SIG-M5 treated with dmso at 0.1 percent for 504 hours (cell line): ENCODE measurements at regions not wholly inside any gene's neighbourhood (a gene's known extent, or its start where the extent isn't known, plus 50 kb on each side); places are given as distances from the start of the nearest gene placed in this dataset.
A peak's percentile ranks its signal among the peaks of the same experiment; 100 is the strongest.
"Not testable (repeated sequence)": the region's sequence is repeated elsewhere in the genome, so short reads cannot be mapped to it uniquely, and the experiment has no call there.

Experiments used
- DNase-seq: peaks from one replicate; lab custom pipeline; 2025; ENCODE audit not compliant: unreplicated experiment; lab: John Stamatoyannopoulos, UW

DNA sequence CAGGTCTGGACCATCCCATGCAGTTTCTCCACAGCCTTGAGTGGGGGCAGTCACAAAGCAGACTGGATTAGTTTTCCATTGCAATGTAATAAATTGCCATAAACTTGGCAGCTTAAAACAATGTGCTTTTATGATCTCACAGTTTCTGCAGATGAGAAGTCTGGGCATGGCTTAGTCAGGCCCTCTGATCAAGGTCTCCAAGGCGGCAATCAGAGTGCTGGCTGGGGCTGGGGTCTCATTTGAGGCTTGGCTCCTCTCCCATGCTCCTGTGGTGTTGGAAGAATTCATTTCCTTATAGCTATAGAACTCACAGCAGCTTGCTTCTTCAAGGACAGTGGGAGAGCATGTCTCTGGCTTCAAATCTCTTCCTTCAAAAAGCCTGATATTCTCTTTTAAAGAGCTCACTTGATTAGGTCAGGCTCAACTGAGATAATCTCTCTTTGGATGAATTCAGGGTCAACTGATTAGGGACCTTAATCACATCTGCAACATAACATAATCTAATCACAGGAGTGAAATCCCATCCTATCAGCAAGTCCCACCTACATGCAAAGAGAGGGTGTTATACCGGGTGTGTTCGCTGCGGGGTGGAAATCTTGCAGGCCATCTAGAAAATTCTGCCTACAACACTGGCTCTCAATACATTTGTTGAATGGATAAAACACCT lies 77.4 kb upstream of the SULF2 start:
- no peak for DNase-seq

DNA sequence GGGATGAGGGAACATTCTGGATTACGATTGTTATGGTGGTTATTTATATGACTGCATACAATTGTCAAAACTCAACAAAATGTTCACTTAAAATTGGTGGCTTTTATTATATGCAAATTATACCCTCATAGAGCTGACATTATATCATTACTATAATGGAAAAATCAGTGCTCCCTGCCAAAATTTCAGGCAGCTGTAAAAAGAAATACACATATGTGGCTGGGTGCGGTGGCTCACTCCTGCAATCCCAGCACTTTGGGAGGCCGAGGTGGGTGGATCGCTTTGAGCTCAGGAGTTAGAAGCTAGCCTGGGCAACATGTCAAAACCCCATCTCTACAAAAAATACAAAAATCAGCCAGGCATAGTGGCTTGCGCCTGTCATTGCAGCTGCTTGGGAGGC lies 75.8 kb upstream of the SULF2 start:
- no peak for DNase-seq

DNA sequence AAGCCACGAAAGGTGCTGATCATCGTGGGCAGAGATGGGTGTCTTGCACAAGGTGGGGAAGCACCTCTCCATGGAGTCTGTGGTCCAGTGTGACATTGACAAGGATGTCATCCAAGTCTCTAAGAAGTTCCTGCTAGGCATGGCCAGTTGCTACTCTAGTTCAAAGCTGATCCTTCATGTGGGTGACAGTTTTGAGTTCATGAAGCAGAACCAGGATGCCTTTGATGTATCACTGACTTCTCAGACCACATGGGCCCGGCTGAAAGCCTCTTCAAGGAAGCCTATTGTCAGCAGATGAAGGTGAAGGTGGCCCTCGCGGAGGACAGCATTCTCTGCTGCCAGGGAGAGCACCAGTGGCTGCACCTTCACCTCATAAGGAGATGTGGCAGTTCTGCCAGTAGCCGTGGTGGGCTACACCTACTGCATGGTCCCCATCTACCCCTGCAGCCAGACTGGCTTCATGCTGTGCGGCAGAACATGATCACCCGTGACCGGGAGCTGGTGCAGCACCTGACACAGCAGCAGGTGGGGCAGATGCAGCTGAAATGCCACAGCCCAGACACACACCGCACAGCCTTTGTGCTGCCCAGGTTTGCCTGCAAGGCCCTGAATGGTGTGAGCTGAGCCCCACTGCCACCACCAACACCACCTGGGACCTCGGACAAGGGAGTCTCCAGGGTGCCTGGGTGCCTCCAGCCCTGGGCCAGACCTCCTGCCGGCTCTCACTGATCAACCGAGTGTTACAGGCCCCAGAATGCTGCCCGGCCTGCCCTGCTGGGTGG lies 75.0 kb upstream of the SULF2 start:
- no peak for DNase-seq

DNA sequence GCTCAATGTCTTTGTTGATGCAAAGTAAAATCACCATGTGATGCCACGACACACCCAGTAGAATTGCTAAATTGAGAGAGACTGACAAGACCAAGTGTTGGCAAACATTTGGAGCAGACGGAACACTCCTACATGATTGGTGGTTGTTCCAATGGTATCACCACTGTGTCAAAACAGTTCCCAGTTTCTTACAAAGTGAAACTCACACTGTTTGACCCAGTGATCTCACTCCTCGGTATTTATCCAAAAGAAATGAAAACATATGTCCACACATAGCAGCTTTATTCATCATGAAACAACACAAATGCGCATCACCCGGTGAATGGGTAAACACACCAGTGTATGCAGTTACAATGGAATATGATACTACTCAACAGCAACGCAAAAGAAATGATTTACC lies 74.0 kb upstream of the SULF2 start:
- no peak for DNase-seq

DNA sequence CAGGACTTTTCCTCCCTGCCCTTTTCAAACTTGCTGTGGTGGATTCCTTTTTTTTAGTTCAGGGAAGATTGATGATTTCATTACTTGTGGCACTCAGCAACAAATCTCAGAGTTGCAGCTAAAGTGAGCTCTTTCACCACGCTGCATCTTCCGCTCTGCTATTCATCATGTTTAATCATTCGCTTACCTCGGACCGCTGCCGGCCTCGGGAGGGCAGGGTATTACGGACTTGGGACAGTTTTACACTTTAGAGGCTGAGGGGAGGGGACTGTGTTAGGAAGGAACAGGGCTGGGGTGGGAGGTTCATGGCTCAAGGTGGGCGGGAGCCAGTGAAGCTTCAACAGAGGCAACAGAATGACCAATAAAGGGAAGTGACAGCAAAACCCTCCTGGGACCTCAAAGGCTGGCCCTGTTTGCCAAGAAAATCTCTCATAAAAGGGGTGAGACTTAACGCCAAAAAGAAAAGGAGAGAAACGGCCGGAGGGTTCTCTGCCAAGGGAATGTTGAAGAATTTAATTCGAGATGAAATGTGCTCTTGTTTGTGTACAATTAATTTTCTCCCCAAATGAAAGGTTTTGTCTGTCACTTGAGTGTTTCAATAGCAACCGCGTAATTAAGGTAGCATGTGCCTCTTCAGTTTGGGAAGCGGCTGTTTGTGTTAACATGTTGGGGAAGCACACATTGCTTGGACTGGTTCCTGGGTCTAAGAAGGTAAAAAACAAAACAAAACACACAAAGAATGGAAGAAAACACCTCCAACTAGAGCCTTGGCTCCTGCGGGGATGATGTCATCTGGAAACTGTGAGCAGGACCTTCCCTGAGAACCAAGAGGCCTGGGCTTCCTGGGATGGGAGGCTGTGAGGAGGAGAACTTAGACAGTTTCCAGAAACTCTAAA lies 72.5 kb upstream of the SULF2 start:
- no peak for DNase-seq

DNA sequence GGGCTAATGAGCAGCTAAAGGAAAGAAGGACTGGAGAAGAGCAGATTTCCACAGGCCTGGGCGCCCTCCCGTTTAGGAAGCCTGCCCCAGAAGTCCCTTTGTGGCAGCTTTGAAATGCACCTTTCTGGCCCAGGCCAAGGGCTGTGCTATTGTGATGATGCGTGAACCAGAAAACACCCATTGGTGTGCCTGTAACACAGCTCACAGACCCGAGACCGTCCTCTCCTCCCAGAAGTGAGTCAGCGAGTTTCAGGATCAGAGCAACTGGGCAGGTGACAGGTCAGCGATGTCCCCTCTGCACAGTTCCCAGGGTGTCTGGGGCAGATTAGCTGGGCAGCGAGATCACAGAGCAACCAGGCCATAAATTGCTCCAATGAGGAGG lies 71.9 kb upstream of the SULF2 start:
- DNase-seq: no peak

DNA sequence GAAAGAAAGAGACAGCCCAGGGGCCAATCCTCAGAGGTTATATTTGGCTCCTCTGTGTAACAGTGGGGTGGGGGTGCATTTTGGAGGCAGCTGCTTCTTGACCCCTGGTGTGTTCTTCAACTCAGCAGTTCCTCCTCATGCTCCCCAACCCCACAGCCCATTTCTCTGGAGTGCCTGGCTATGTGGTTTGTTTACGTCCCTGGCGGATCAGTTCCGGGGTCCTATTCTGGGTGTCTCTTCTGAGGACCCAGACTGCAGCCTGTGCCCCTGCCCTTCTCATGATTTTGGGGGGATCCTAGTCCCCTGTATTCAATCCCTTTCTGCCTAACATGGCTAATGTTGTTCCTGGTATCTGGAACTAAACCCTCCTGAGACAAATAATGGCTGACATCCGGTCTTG lies 70.5 kb upstream of the SULF2 start:
- DNase-seq: no peak

DNA sequence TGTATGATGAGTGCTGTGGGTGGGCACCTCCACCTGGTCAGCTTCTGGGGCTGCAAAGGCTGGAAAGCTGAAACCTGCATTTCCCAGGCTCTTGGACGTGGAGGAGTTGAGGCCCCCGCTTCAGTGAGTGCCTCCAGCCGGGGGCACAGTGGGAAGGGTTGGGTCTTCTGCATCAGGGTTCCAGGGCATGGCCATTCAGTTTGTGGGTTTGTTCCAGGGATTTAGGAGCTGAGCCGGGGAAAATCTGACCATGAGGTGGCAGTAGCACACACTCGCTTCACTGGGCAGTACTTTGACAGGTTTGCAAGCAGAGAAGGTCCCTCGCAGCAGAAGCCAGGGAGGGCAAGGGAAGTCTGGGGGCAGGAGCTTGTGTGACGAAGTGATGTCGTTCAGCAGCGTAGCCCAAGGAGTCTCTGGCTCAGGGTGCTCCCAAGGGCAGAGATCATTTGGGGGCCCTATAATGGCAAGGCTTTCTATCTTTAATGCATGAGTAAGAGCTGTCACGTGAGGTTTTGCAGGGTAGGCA lies 69.5 kb upstream of the SULF2 start:
- peak; percentile 72 for DNase-seq

DNA sequence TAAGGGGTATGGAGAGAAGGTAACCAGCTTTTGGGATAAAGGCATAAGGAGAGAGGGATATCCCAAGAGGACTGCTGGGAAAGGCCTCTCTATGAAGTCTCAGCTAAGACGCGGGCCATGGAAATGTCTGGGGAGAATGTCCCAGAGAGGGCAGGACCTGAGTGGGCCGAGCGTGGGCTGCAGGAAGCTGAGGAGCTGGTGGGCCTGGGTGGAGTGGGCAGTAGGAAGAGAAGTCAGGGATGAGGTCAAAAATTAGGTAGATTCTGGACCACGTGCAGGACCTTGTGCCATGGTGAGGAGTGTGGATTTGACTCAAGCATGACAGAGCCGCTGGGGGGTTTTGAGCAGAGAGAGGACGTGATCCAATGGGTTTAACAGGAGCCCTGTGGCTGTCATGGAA lies 66.5 kb upstream of the SULF2 start:
- no peak for DNase-seq

DNA sequence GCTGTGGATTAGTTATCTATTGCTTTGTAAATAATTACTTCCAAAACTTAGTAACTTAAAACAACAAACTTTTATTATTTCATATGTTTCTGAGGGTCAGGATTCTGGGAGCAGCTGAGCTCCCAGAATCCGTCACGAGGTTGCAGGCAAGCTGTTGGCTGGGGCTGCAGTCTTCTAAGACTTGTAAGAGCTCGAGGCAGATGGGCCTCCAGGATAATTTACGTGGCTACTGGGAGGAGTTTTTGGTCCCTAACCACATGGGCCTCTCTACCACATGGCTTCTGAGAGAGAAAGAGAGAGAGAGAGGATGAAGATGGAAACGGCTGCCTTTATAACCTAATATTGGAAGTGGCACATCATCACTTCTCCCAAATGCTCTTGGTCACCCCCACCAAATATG lies 64.9 kb upstream of the SULF2 start:
- no peak for DNase-seq

DNA sequence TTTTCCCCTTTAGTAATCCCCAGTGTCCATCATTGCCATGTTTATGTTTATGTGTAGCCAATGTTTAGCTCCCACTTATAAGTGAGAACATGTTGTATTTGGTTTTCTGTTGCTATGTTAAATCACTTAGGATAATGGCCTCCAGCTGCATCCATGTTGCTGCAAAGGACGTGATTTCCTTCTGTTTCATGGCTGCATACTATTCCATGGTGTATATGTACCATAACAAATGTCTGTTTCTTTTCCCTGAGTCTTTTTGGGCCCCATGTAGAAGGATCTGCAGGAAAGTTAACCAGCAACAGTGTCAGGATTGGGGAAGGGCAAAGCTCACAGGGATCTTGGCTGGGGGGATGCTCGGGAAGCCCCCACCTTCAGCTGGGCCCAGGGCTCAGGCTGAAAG lies 64.3 kb upstream of the SULF2 start:
- DNase-seq: no peak

DNA sequence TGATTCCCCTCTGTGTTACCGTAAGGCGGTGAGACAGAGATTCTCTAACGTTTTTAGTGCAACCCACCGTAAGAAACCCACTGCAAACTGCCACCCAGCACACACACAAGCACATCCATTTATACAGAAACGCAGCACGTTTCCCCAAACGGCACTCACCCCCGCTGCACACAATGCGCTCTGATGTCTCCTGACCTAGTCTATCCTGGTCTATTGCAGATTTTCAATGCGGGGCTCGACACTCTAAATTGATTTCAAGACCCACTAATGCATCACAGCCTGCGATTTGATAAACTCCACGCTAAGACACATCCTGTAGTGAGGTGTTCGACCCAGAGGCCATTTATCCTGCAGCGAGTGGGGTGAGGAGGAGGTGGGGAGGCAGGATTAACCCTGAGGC lies 63.7 kb upstream of the SULF2 start:
- DNase-seq: no peak

DNA sequence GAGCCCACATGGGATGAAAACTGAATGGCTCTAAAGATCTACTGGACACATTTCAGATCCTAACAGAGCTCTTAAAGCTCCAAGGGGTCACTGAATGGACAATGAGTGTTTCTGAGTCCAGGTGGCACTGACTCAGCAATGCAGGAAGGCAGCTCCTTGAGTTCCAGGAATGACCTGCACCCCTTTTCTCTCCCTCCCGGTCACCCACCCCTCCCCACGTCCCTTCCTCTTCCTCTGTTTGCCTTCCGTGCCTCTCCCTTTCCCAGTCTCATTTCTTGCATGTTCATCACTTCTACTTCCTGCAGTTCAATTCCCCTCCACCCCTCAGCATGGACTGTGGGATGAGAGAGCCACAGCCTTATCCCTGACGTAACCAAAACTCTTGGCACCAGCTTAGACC lies 63.3 kb upstream of the SULF2 start:
- not testable (repeated sequence) for DNase-seq

DNA sequence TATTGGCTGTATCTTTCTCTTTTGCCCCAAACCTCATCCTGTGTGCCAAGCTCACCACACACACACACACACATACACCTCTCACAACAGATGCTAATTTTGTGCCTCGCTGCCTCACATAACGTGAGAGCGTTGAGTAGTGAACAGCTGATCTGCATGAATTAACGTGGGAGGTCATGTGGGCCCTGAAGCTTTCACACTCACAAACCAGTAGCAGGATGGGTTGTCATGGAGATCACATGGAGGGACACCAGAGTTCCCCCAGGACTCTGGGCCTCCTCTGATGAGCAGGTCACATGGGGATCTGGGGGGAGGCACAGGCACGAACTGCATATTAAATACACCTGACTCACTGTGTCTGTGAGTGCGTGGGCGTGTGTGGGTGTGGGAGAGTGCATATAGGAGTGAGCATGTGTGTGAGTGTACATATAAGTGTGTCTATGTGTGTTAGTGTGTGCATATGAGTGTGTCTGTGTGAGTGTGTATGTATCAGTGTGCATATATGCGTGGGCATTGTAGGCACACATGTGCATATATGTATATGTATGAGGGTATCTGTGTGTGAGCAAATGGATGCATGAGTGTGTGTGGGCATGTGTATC lies 62.7 kb upstream of the SULF2 start:
- DNase-seq: no peak

DNA sequence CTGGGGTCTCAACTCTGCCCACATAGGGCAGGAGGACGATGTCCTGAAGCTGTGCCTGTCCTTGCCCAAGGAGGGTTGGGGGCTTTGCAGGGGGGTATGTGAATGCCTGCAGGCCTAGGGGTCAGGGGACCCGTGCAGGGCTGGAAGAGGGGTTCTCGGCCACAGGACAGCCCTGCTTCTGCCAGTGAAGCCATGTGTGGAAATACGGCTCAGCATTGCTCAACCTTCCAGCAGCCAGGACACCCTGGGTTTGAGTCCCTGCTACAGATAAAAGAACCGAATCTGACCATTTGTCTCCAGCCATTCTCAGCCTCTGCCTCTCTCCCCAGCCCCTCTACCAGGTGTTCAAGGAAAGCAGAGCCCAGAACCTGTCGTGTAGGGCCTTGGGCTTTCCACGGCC lies 61.9 kb upstream of the SULF2 start:
- not testable (repeated sequence) for DNase-seq

DNA sequence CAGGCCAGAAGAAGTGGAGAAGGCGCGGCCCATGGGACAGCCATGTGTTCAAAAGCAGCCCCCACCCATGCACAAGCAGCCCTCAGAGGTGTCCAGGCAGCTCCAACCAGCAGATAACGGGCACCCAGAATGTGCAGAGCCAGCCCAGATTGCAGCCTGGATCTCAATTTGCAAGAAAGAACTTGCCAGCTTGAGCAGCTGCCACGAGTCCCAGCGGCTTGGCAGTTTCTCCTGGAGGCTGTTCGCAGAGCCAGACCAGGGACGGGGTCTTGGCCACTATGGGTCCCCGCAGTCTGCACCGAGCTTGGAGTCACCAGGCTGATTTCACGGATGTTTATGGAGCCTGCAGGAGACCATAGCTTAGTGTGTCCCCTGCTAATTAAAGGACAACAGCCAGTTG lies 61.4 kb upstream of the SULF2 start:
- not testable (repeated sequence) for DNase-seq

DNA sequence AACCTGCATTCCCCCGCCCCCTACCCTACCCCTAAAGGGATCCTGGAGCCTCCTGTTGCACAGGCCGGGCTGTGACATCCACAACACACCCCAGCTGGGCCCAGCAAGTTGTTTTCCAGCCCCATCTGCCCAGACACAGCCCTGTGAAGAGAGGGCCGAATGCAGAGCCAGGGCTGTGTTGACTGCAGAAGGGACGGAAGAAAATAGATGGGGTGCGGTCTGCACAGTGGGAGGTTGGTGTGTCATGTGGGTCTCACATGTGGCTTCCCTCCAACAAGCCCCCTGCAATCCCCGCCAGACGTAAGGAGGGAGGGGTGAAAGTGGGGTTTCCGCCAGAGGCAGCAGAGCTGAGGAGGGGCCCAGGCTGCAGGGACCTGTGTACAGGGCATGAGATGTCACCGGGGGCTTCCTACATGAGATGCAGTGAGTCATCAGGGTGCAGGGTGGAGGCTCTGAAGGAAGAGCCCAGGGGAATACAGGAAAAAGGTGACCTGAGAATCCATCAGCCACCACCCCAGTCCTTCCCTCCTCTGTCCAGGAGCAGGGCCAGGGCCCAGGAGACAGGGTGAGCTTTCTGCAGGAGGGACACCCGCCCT lies 60.2 kb upstream of the SULF2 start:
- DNase-seq: not testable (repeated sequence)

DNA sequence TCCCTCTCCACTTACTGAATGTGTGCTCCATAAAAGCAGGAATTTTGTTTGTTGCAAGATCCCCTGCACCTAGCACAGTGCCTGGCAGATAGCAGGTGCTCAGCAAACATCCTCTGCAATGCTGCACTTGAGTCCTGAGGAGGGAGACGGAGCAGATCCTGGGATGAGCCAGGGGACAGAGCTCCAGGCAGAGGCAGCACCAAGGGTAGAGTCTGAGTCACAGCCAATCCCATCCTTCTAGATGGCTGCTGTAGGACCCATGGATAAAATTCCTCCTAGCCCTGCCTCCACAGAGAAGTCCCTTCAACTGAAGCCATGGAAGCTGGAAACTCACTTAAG lies 59.3 kb upstream of the SULF2 start:
- not testable (repeated sequence) for DNase-seq

DNA sequence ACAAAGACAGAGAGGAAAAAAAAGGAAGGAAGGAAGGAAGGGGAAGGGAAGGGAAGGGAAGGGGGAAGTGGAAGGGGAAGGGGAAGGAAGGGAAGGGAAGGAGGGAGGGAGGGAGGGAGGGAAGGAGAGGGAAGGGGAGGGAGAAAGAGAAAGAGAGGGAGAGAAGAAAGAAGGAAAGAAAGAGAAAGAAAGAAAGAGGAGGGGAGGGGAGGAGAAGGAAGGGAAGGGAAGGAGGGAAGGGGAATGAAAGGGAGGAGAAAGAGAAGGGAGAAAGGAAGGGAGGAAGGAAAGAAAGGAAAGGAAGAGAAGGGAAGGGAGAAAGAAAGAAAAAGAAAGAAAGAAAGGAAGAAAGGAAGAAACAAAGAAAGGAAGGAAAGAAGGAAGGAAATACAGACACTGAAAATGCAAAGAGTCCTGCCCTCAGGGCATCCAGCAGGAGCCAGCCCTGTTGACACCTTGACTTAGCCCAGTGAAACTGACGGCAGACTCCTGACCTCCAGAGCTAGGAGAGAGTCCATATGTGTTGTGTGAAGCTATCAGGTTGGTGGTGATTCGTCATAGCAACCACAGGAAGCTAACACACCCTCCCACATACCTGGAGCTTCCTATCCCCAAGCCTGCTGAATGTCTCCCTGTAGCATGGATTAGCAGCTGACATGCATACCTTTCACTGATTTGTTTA lies 58.7 kb upstream of the SULF2 start:
- peak; percentile 67 for DNase-seq

DNA sequence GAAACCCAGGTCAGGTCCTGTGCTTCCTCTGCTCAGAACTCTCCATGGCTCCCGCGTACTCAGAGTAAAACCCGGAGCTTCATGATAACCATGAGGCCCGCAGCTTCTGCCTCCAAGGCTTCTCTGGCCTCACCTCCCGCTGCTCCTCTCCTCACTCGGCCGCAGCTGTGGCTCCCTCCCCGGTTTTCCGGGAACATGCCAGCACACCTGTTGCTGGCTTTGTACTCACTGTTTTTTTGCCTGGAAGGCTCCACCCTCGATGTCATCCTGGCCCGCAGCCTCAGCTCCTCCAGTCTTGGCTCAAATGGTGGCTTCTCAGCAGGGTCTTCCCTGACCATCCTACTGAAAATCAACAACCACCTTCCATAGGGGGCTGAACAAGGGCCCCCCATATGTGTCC lies 57.7 kb upstream of the SULF2 start:
- not testable (repeated sequence) for DNase-seq
